Activated CD4-positive, alpha-beta T cell treated with anti-CD3 and anti-CD28 coated beads, Interleukin-2, amount 50 U/mL, for 16 hours (primary cell): ENCODE measurements at regions not wholly inside any gene's neighbourhood (a gene's known extent, or its start where the extent isn't known, plus 50 kb on each side); places are given as distances from the start of the nearest gene placed in this dataset.
A peak's percentile ranks its signal among the peaks of the same experiment; 100 is the strongest.
"Not testable (repeated sequence)": the region's sequence is repeated elsewhere in the genome, so short reads cannot be mapped to it uniquely, and the experiment has no call there.

Experiments
- DNase-seq: peaks from one replicate; pipeline ENCODE4 v3.0.0-alpha.2; 2020

DNA sequence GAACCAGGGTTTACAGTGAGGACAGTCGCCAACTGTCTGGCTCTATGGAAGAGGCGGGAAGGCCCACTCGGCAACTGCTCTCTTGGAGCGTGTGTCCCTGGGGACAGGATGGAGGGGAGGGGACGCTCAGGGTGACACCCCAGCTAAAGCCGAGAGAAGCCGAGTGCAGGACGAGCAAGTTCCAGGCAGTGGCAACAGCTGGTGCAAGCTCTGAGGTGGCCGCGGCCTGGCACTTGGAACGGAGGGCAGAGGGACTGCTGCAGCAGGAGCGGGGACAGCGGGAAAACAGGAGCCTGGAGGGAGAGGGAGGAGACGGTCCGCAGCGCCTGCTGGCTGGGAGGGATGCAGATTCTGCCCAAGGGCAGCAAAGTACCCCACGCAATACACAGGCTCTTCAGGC lies 113.8 kb upstream of the CCZ1B start:
- not testable (repeated sequence) for DNase-seq

DNA sequence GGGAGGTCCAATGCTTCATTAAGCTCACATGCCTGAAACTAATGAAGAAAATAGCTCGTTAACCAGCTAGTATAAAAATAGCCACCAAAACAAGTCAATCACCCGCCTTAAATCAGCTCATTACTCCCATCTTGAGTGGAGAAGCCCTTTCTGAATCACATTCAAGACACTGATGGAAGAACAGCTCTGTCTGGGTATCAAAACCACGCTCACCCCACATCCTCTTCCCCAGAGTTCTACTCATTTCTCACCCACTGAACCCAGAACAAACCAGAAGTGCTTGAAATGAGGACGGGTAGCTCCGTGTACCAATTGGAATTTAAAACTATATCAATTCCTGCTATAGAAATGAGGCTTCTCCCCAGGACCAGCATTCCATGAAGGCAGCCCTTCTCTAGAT lies 120.8 kb upstream of the CCZ1B start:
- DNase-seq, result not testable (repeated sequence)

- DNase-seq, result not testable (repeated sequence)
These were observed 124.2 kb upstream of the CCZ1B start for GRCh38 chr7:6950231-6950630.

DNA sequence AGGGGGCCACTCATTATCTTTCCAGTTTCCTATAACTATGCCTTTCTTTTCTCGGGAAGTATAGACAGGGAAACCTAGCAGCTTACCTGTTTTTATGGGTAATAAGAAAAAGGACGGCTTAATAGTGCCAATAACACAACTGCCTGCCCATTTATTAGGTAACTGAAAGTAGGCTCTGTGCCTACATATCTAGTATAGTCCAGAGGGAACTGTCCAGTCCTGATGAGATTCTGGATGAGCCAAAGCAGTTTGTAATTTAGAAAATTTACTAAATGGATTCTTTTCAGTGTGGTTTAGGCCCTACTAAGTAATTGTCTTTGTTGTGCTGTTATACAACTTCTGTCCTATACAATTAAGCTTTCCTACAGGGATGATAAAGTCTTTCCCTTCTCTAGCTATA lies 125.5 kb upstream of the CCZ1B start:
- DNase-seq, result not testable (repeated sequence)

DNA sequence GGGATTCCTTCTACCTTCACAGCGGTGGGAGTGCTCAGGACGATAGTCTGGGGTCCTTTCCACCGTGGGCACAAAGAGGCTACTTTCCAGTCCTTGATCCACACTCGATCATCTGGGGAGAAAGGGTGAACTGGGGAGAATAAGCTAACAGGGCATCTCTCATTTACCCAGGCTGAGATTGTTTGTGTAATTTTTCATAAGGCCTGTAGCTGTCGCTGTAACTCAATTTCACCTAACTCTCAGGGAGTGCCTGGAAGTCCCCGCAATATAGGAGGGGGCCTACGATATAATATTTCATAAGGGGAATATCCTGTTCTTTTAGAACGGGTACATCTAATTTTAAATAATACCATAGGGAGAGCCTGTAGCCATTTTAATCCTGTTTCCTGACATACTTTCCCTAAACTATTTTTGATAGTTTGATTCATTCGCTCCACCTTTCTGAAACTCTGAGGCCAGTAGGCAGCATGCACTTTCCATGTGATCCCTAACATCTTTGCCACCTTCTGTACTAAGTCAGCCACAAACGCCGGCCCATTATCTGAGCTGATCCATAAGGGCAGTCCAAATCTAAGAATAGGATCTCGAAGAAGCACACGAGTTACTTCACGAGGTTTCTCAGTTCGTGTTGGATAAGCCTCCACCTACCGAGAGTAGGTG lies 127.2 kb upstream of the CCZ1B start:
- DNase-seq, result peak; percentile 4

- DNase-seq, result not testable (repeated sequence)
These were observed 127.7 kb upstream of the CCZ1B start for GRCh38 chr7:6953798-6954181.

GRCh38 chr7:6955385-6955784 lies 129.3 kb upstream of the CCZ1B start:
- not testable (repeated sequence) for DNase-seq

DNA sequence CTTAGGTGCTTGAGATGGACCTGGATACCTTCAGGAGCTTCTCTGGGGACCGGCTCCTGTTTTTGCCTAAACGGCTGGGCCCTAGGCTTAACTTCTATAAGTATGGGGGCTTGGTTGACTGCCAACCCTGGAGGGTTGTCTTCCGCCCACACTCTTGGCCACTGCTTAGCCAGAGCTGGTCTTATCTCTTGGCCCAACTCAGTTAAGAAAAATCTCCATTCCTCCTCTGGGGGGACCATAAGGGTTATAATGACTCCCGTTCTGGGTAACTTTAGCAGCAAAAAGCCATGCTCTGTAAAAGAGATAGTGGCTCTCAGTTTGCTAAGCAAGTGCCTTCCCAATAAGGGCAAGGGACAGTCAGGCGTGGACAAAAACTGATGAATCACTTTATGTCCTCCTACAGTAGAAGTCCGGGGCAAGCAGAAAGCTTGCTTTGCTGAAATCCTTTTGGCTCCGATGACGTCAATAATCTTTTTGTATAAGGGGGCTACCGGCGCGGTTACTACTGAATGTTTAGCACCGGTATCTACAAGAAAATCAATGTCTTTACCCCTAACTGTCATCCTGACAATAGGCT lies 130.0 kb upstream of the CCZ1B start:
- DNase-seq, result not testable (repeated sequence)

GRCh38 chr7:6958371-6958770 lies 132.3 kb upstream of the CCZ1B start:
- DNase-seq, result not testable (repeated sequence)

DNA sequence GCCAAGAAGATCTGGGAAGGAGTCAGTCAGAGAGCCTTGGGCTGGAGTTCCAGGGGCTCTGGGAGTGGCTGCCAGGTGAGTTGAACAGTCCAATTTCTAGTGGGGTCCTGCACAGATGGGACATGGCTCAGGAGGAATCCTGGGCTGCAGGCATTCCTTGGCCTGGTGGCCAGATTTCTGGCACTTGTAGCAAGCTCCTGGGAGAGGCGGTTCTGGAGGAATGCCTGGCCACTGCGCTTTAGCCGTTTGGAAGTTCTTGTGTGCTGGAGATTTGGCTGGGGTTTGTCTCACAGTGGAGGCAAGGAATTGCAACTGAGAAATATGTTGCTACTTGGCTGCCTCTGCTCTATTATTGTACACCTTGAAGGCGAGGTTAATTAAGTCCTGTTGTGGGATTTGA lies 133.9 kb upstream of the CCZ1B start:
- not testable (repeated sequence) for DNase-seq

GRCh38 chr7:6962871-6963270 lies 136.8 kb upstream of the CCZ1B start:
- DNase-seq, result not testable (repeated sequence)

DNA sequence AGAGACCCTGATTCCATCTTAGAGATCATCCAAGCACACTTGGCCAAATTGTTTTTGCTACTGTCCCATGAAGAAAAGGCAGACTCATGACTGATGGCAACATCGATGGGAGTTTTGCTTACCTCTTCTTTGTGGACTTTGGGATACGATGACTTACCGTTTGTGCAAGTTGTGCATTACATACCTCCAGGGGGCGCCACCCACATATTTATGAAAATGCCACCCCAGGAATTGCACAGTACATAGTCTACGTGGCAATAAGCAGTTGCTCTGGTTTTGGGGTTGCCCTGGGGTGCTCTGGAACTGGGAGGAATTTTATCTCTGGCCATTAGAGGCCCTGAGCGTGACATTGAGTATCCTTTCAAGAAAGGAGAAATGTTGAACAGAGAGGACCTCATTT lies 139.0 kb upstream of the CCZ1B start:
- peak; percentile 48 for DNase-seq

GRCh38 chr7:6970180-6970579 lies 144.1 kb upstream of the CCZ1B start:
- not testable (repeated sequence) for DNase-seq

DNA sequence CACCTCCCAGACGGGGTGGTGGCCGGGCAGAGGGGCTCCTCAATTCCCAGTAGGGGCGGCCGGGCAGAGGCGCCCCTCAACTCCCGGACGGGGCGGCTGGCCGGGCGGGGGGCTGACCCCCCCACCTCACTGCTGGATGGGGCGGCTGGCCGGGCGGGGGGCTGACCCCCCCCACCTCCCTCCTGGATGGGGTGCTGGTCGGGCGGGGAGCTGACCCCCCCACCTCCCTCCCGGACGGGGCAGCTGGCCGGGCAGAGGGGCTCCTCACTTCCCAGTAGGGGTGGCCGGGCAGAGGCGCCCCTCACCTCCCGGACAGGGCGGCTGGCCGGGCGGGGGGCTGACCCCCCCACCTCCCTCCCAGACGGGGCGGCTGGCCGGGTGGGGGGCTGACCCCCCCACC lies 148.8 kb upstream of the CCZ1B start:
- not testable (repeated sequence) for DNase-seq

- not testable (repeated sequence) for DNase-seq
These were observed 149.3 kb upstream of the CCZ1B start for GRCh38 chr7:6975346-6975745.

DNA sequence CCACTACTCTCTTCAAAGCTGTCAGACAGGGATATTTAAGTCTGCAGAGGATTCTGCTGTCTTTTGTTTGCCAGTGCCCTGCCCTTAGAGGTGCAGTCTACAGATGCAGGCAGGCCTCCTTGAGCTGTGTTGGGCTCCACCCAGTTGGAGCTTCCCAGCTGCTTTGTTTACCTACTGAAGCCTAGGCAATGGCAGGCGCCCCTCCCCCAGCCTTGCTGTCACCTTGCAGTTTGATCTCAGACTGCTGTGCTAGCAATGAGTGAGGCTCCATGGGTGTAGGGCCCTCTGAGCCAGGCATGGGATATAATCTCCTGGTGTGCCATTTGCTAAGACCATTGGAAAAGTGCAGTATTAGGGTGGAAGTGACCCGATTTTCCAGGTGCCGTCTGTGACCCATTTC lies 151.3 kb upstream of the CCZ1B start:
- not testable (repeated sequence) for DNase-seq

DNA sequence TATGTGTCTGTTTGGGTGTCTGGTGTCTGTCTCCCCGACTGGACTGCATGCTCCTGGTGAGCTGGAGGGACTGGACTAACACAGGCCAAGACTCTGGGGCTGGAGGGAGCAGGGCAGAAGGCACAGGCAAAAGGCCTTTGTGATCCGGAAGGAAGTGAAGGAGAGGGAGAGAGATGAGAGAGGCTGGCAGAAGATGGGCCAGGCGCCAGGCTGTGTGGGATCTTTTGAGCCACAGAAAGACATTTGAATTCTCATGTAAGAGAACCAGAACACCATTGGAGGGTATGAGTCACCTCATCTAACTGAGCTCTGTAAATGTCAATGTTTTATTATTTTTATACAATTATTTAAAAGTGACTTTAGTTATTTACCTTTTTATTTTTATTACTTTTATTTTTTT lies 152.3 kb upstream of the CCZ1B start:
- DNase-seq, result not testable (repeated sequence)

DNA sequence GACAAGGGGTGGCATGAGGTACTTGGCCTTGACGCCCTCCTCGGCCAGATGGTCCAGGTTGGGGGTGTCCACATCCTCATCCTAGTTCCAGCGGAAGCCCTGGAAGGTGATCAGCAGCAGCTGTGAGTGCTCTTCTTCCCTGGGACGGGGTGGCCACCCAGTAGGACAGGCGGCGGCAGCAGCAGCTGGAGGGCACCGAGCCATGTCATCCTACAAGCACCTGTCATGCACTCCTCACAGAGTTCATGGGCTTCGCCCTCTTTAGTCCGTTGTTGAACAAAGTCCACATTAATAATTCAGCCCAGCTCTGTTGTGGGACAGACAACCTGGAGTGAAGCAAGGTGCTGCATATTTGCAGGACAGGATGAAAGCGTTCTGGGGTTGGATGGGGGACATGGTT lies 153.4 kb upstream of the CCZ1B start:
- not testable (repeated sequence) for DNase-seq

- DNase-seq, result not testable (repeated sequence)
These were observed 156.3 kb upstream of the CCZ1B start for GRCh38 chr7:6982375-6982774.

- DNase-seq, result not testable (repeated sequence)
These were observed 160.8 kb upstream of the CCZ1B start for GRCh38 chr7:6986892-6987291.

- not testable (repeated sequence) for DNase-seq
These were observed 162.5 kb upstream of the CCZ1B start for GRCh38 chr7:6988608-6989007.

- not testable (repeated sequence) for DNase-seq
These were observed 163.9 kb upstream of the CCZ1B start for GRCh38 chr7:6989968-6990367.

DNA sequence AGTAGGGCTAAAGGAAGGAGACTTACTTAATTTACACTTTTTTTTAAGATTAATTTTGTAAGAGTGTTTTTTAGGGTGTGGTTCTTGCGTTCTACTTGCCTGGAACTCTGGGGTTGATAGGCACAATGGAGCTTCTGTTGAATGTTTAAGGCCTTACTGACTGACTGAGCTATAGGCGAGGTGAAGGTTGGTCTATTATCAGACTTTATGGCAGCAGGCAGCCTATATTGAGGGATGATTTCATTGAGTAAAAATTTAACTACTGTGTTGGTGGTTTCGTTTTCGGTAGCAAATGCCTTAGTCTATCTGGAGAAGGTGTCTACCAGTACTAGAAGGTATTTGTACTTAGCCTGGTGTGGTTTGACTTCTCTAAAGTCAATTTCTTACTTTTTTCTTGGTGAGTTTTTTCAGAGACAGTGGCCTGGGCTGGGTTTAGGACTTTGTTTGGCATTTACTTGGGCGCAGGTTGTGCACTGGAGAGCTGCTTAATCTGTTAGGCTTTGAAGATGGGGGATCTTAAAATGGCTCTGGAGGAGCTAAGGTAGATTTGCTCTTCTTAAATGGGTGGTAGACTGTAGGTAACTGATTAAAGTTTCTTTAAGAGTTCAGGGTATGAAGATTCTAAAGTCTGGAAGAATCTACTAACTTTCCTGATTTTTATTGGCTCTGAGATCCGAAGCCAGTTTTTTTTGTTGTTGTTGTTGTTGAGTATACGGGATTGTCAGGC lies 164.5 kb upstream of the CCZ1B start:
- DNase-seq, result peak; percentile 10

GRCh38 chr7:6991169-6991611 lies 165.1 kb upstream of the CCZ1B start:
- peak; percentile 45 for DNase-seq
